ENCODE measurements at regions not wholly inside any gene's neighbourhood (a gene's known extent, or its start where the extent isn't known, plus 50 kb on each side); places are given as distances from the start of the nearest gene placed in this dataset.

- TF ChIP-seq CTCF (conservative IDR thresholded peaks at IDR 0.05 in 1 of 2, IDR thresholded peaks at IDR 0.05 in 1 of 2; ENCODE audit: low read depth in 1 of 2, low read length in 2 of 2) (no peak), EZH2 (IDR thresholded peaks at IDR 0.05; ENCODE audit: low read length, missing control alignments) (no peak)
These were observed 331.5 kb upstream of the GRIN3A start for GRCh38 chr9:102069969-102070368.

All from fibroblast of lung (primary cell).